Calu3 (cell line): ENCODE measurements at regions not wholly inside any gene's neighbourhood (a gene's known extent, or its start where the extent isn't known, plus 50 kb on each side); places are given as distances from the start of the nearest gene placed in this dataset.

ENCODE experiments used
- BruUV-seq: library from RNA; stranded (reverse); fragments of 400-500 nt; replicated peaks from 2 replicates; lab custom pipeline; 2021; lab: Mats Ljungman, UMichigan
- CTCF ChIA-PET: fragments of 300-600 bp; sonication (Branson Sonifier 250); formaldehyde crosslinking; loops from one replicate; lab custom pipeline; 2022; ENCODE audit warnings: antibody characterized with exemption; lab: Charles Lee
- DNase-seq: peaks from one replicate; pipeline ENCODE4 v3.0.0; 2022
- H3K27ac Mint-ChIP-seq: one replicate; pipeline ENCODE4 v1.8.0; 2022; ENCODE audit warnings: mixed read lengths; ENCODE audit not compliant: unreplicated experiment
- H3K27me3 Mint-ChIP-seq: one replicate; pipeline ENCODE4 v1.8.0; 2022; ENCODE audit warnings: mixed read lengths; ENCODE audit not compliant: unreplicated experiment
- H3K36me3 Mint-ChIP-seq: one replicate; pipeline ENCODE4 v1.8.0; 2022; ENCODE audit warnings: mild to moderate bottlenecking, moderate library complexity, mixed read lengths; ENCODE audit not compliant: insufficient read depth, unreplicated experiment
- H3K4me1 Mint-ChIP-seq: one replicate; pipeline ENCODE4 v1.8.0; 2022; ENCODE audit warnings: mild to moderate bottlenecking, low read depth, mixed read lengths; ENCODE audit not compliant: unreplicated experiment
- H3K4me3 Mint-ChIP-seq: one replicate; pipeline ENCODE4 v1.8.0; 2022; ENCODE audit warnings: mild to moderate bottlenecking, low read depth, moderate library complexity, mixed read lengths; ENCODE audit not compliant: unreplicated experiment
- H3K9me3 Mint-ChIP-seq: one replicate; pipeline ENCODE4 v1.8.0; 2022; ENCODE audit warnings: low read depth, mixed read lengths; ENCODE audit not compliant: unreplicated experiment
- intact Hi-C: fragments of 100-400 bp; cut with micrococcal nuclease; formaldehyde crosslinking; loops from one replicate; pipeline ENCODE4 v1.10.0; 2022; ENCODE audit not compliant: unreplicated experiment
- TF ChIP-seq, protein P1 (sequence below): fragments of 200-600 bp; IDR thresholded peaks from one replicate; pipeline ENCODE4 v1.8.0; 2022; ENCODE audit warnings: antibody characterized with exemption; ENCODE audit not compliant: unreplicated experiment

DNA sequence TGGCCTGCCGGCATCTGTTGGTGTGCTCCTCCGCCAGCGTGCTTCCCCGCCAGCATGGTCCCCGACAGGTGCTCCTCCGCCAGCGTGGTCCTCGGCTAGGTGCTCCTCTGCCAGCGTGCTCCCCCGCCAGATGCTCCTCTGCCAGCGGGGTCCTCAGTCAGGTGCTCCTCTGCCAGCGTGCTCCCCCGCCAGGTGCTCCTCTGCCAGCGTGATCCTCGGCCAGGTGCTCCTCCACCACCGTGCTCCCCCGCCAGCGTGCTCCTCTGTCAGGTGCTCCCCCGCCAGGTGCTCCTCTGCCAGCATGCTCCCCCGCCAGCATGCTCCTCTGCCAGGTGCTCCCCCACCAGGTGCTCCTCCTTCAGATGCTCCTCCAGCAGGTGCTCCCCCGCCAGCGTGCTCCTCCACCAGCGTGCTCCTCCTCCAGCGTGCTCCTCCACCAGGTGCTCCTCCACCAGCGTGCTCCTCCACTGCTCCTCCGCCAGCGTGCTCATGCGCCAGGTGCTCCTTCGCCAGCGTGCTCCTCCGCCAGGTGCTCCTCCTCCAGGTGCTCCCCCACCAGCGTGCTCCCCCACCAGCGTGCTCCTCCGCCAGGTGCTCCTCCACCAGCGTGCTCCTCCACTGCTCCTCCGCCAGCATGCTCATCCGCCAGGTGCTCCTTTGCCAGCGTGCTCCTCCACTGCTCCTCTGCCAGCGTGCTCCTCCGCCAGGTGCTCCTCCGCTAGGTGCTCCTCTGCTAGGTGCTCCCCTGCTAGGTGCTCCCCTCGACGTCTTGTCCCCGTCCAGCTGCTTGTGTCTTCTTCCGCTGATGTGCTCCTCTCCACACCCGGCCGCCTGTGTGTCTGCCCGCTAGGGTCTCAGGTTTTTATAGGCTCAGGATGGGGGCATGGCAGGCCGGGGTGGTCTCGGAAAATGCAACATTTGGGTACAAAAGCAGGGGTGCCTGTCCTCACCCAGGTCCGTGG, 223.0 kb downstream of the NRIP1 start:
- Mint-ChIP-seq H3K4me3 (no peak overlapping the region), H3K4me1 (no peaks in the 10 kb centered on the region), H3K27ac (no peak overlapping the region), H3K9me3 (peaks cover 5% of the 10 kb centered on the region), H3K27me3 (no peaks in the 10 kb centered on the region), H3K36me3 (no peaks in the 10 kb centered on the region)
- TF ChIP-seq, protein P1, sequence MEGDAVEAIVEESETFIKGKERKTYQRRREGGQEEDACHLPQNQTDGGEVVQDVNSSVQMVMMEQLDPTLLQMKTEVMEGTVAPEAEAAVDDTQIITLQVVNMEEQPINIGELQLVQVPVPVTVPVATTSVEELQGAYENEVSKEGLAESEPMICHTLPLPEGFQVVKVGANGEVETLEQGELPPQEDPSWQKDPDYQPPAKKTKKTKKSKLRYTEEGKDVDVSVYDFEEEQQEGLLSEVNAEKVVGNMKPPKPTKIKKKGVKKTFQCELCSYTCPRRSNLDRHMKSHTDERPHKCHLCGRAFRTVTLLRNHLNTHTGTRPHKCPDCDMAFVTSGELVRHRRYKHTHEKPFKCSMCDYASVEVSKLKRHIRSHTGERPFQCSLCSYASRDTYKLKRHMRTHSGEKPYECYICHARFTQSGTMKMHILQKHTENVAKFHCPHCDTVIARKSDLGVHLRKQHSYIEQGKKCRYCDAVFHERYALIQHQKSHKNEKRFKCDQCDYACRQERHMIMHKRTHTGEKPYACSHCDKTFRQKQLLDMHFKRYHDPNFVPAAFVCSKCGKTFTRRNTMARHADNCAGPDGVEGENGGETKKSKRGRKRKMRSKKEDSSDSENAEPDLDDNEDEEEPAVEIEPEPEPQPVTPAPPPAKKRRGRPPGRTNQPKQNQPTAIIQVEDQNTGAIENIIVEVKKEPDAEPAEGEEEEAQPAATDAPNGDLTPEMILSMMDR, result no peak
- intact Hi-C loops, result no loop called here
- CTCF ChIA-PET, result no interaction called here
- no TSS peak for BruUV-seq
- DNase-seq, result no peak

DNA sequence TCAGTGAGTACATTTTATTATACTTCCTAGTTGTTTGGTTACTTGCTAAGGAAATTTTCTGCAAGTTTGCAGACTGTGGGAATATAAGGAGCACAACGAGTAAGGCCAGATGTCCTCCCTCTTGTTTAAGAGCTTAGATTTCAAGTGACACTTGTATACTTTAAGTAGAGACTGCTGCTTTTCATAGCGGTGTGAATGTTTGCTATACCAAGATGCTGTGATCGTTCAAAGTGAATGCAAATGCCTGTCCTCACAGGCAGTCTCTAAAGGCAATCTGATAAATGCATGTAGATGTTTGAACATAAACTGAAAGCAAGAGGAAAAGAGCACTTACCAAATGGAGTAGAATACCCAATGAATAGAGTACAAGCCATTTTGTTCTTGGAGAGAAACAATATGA, 226.4 kb downstream of the NRIP1 start:
- TF ChIP-seq, protein P1, result no peak
- H3K9me3 Mint-ChIP-seq, result peaks cover 3% of the 10 kb centered on the region
- no peak overlapping the region for H3K27ac Mint-ChIP-seq
- H3K27me3 Mint-ChIP-seq, result no peaks in the 10 kb centered on the region
- BruUV-seq, result no TSS peak
- intact Hi-C loops, result no loop called here
- no peaks in the 10 kb centered on the region for H3K36me3 Mint-ChIP-seq
- H3K4me3 Mint-ChIP-seq, result no peak overlapping the region
- CTCF ChIA-PET, result no interaction called here
- no peak for DNase-seq
- no peaks in the 10 kb centered on the region for H3K4me1 Mint-ChIP-seq

DNA sequence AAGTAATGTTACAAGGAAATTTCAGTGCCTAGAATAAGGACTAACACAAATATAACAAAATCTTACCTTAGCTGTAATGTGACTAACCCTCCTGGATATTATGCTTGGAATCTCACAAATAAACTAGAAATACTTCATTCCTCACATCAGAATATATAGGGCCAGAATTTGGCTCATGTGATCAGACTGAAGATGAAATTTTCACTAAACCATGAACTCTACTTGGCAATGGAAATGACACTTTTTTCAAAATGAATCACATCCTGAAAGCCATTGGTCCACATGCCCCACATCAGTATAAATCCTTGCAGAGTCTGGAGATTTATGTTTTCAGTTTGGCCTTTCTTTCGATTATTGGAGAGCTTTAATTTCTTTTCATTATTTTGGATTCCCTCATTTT, 227.8 kb downstream of the NRIP1 start:
- Mint-ChIP-seq H3K4me1 (no peaks in the 10 kb centered on the region), H3K36me3 (no peaks in the 10 kb centered on the region), H3K27me3 (no peaks in the 10 kb centered on the region), H3K9me3 (peaks cover under 1% of the 10 kb centered on the region), H3K4me3 (no peak overlapping the region), H3K27ac (no peak overlapping the region)
- CTCF ChIA-PET, result no interaction called here
- no peak for DNase-seq
- BruUV-seq, result no TSS peak
- intact Hi-C loops, result no loop called here
- TF ChIP-seq, protein P1, result no peak

DNA sequence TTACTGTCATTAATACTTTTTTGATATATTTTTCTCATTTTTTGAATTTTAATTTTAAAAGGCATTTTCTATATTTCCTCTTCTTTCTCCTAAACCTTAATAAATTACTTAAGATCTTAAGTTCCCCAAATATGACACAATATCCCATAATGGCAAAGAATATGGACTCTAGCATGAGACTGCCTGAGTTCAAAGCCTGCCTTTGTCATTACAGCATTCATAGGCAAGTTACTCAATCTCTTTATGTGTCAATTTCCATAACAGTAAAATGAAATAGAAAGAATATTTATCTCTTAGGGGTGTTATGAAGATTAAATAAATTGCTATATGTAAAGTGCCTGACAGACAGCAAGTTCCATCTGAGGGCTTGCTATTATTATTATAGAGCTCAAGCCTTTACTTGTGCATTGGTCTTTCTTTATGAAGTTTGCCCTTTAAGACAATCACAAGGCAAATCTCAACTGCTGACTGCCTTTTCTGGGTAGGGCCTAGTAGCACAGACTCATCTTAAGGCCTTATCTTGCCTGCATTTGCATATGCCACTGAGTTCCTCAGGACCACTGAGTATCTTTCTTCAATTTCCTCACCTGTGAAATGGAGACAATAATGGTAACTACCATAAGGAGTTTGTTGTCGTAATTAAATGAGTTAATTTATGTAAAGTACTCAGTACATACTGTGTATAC, 231.0 kb downstream of the NRIP1 start:
- TF ChIP-seq, protein P1, result no peak
- Mint-ChIP-seq H3K27me3 (no peaks in the 10 kb centered on the region), H3K4me3 (no peak overlapping the region), H3K36me3 (no peaks in the 10 kb centered on the region), H3K4me1 (no peaks in the 10 kb centered on the region), H3K9me3 (no peaks in the 10 kb centered on the region), H3K27ac (no peak overlapping the region)
- intact Hi-C loops, result no loop called here
- no peak for DNase-seq
- CTCF ChIA-PET, result no interaction called here
- no TSS peak for BruUV-seq
